ENCODE measurements at regions not wholly inside any gene's neighbourhood (a gene's known extent, or its start where the extent isn't known, plus 50 kb on each side); places are given as distances from the start of the nearest gene placed in this dataset.

GRCh38 chr12:17459214-17459613, 630.8 kb downstream of the RERGL start:
- no peak for TF ChIP-seq CTCF (IDR thresholded peaks at IDR 0.05; ENCODE audit: low read depth, low read length, missing control alignments)
- no peak overlapping the region for H3K4me3 ChIP-seq (ENCODE audit: low read depth, low read length)
- in situ Hi-C loops (cut with HindIII; ENCODE audit: low sequenced_read_pairs): no loop called here
- no peak for DNase-seq (ENCODE audit: low read depth)

GRCh38 chr12:17456486-17456885, 633.5 kb downstream of the RERGL start:
- in situ Hi-C loops (cut with HindIII; ENCODE audit: low sequenced_read_pairs): no loop called here
- DNase-seq (ENCODE audit: low read depth): no peak
- TF ChIP-seq CTCF (IDR thresholded peaks at IDR 0.05; ENCODE audit: low read depth, low read length, missing control alignments): no peak
- H3K4me3 ChIP-seq (ENCODE audit: low read depth, low read length): no peak overlapping the region

GRCh38 chr12:17438141-17438540, 651.9 kb downstream of the RERGL start:
- in situ Hi-C loops (cut with HindIII; ENCODE audit: low sequenced_read_pairs): no loop called here
- no peak overlapping the region for H3K4me3 ChIP-seq (ENCODE audit: low read depth, low read length)
- no peak for DNase-seq (ENCODE audit: low read depth)
- TF ChIP-seq CTCF (IDR thresholded peaks at IDR 0.05; ENCODE audit: low read depth, low read length, missing control alignments): no peak

GRCh38 chr12:17416748-17417147, 673.2 kb downstream of the RERGL start:
- no peak for TF ChIP-seq CTCF (IDR thresholded peaks at IDR 0.05; ENCODE audit: low read depth, low read length, missing control alignments)
- no peak overlapping the region for H3K4me3 ChIP-seq (ENCODE audit: low read depth, low read length)
- DNase-seq (ENCODE audit: low read depth): no peak
- in situ Hi-C loops (cut with HindIII; ENCODE audit: low sequenced_read_pairs): no loop called here

- no peak for TF ChIP-seq CTCF (IDR thresholded peaks at IDR 0.05; ENCODE audit: low read depth, low read length, missing control alignments)
- H3K4me3 ChIP-seq (ENCODE audit: low read depth, low read length): no peak overlapping the region
- in situ Hi-C loops (cut with HindIII; ENCODE audit: low sequenced_read_pairs): no loop called here
- DNase-seq (ENCODE audit: low read depth): no peak
These were observed 675.4 kb downstream of the RERGL start for GRCh38 chr12:17414596-17414995.

GRCh38 chr12:17411662-17412061, 678.3 kb downstream of the RERGL start:
- TF ChIP-seq CTCF (IDR thresholded peaks at IDR 0.05; ENCODE audit: low read depth, low read length, missing control alignments): no peak
- in situ Hi-C loops (cut with HindIII; ENCODE audit: low sequenced_read_pairs): no loop called here
- no peak overlapping the region for H3K4me3 ChIP-seq (ENCODE audit: low read depth, low read length)
- DNase-seq (ENCODE audit: low read depth): no peak

- H3K4me3 ChIP-seq (ENCODE audit: low read depth, low read length): no peak overlapping the region
- in situ Hi-C loops (cut with HindIII; ENCODE audit: low sequenced_read_pairs): no loop called here
- DNase-seq (ENCODE audit: low read depth): no peak
- no peak for TF ChIP-seq CTCF (IDR thresholded peaks at IDR 0.05; ENCODE audit: low read depth, low read length, missing control alignments)
These were observed 701.3 kb downstream of the RERGL start for GRCh38 chr12:17388679-17389078.
